ENCODE measurements at regions not wholly inside any gene's neighbourhood (a gene's known extent, or its start where the extent isn't known, plus 50 kb on each side); places are given as distances from the start of the nearest gene placed in this dataset.

- H3K9me3 ChIP-seq (replicated peaks), result no peaks in the 10 kb centered on the region
- peak overlapping the region; percentile 33 for H3K27ac ChIP-seq (replicated peaks)
- no peaks in the 10 kb centered on the region for H3K4me1 ChIP-seq
- no peak for DNase-seq
- H3K27me3 ChIP-seq (ENCODE audit: low read depth), result peaks cover 29% of the 10 kb centered on the region
- TF ChIP-seq CTCF (IDR thresholded peaks at IDR 0.05; ENCODE audit: borderline replicate concordance), result no peak
- H3K36me3 ChIP-seq, result no peaks in the 10 kb centered on the region
- intact Hi-C loops (cut with micrococcal nuclease), result no loop called here
- no peak overlapping the region for H3K4me3 ChIP-seq
Observed at GRCh38 chr6:151701911-151702562, 105.4 kb upstream of the ESR1 start.

- Histone ChIP-seq H3K36me3 (no peaks in the 10 kb centered on the region), H3K9me3 (replicated peaks) (no peaks in the 10 kb centered on the region), H3K4me1 (no peaks in the 10 kb centered on the region), H3K27ac (replicated peaks) (peak overlapping the region; percentile 41), H3K4me3 (no peak overlapping the region), H3K27me3 (ENCODE audit: low read depth) (peaks cover 21% of the 10 kb centered on the region)
- intact Hi-C loops (cut with micrococcal nuclease), result no loop called here
- no peak for DNase-seq
- TF ChIP-seq CTCF (IDR thresholded peaks at IDR 0.05; ENCODE audit: borderline replicate concordance), result no peak
Observed at GRCh38 chr6:151702851-151703658, 104.4 kb upstream of the ESR1 start.

- Histone ChIP-seq H3K27ac (replicated peaks) (no peak overlapping the region), H3K9me3 (replicated peaks) (no peaks in the 10 kb centered on the region), H3K4me3 (no peak overlapping the region), H3K27me3 (ENCODE audit: low read depth) (peaks cover 21% of the 10 kb centered on the region), H3K4me1 (no peaks in the 10 kb centered on the region), H3K36me3 (no peaks in the 10 kb centered on the region)
- DNase-seq, result no peak
- TF ChIP-seq CTCF (IDR thresholded peaks at IDR 0.05; ENCODE audit: borderline replicate concordance), result no peak
- intact Hi-C loops (cut with micrococcal nuclease), result no loop called here
Observed at GRCh38 chr6:151704383-151704782, 103.1 kb upstream of the ESR1 start.

GRCh38 chr6:151705993-151706733, 101.3 kb upstream of the ESR1 start:
- H3K4me3 ChIP-seq, result no peak overlapping the region
- DNase-seq, result no peak
- intact Hi-C loops (cut with micrococcal nuclease), result no loop called here

More at GRCh38 chr6:151705993-151706733, 101.3 kb upstream of the ESR1 start:
- peaks cover 8% of the 10 kb centered on the region for H3K9me3 ChIP-seq (replicated peaks)
- TF ChIP-seq CTCF (IDR thresholded peaks at IDR 0.05; ENCODE audit: borderline replicate concordance), result no peak
- H3K27ac ChIP-seq (replicated peaks), result no peak overlapping the region
- H3K27me3 ChIP-seq (ENCODE audit: low read depth), result peaks cover 21% of the 10 kb centered on the region
- no peaks in the 10 kb centered on the region for H3K4me1 ChIP-seq
- H3K36me3 ChIP-seq, result no peaks in the 10 kb centered on the region

Measured in left ventricle myocardium inferior (tissue), 1 donor.